Heart left ventricle (tissue), 13 donors: ENCODE measurements at regions not wholly inside any gene's neighbourhood (a gene's known extent, or its start where the extent isn't known, plus 50 kb on each side); places are given as distances from the start of the nearest gene placed in this dataset.

Experiments
- CTCF ChIP-seq, 12 donors: fragments of 200-600 bp; sonication (generic) in 4 of 12; IDR thresholded peaks; one replicate each; pipeline versions ENCODE4 v1.5.0 to v1.8.0; 2018 to 2022; ENCODE audit warnings: antibody characterized with exemption in 12 of 12, mild to moderate bottlenecking in 5 of 12
- POLR2A ChIP-seq, 2 donors: fragments of 450-650 bp; IDR thresholded peaks; one replicate each; pipeline ENCODE4 v1.6.1; 2017; ENCODE audit warnings: antibody characterized with exemption in 2 of 2, mild to moderate bottlenecking in 2 of 2, moderate library complexity in 2 of 2
- donor health status: ischemic (EF 13 %, LVEDD 7.1; RV severe dilation, severe dysfunction).
- donor health status: DM: no; HTN: yes; CAD: no.
- donor health status: DM: no; HTN: no; CAD: no.
- donor health status: ischemic (EF 25% LVEDD 6.9; RV normal size, moderate dysfunction).
- donor health status: ischemic (EF 25% LVEDD 5.7; RV mildly dilated, moderate dysfunction).
- donor health status: ischemic (EF 35%, LVEDD 5.7; RV mildly dilated, moderate dysfunction).
- donor health status: nonischemic (EF 11% LVEDD 7.7; RV severe dilation, severe dysfunction).
- donor health status: DM: yes; HTN: yes; CAD: no.
- donor health status: PGD.
- donor health status: ischemic (EF 29% LVEDD 5.4; RV normal size, mild dysfunction).
- donor health status: nonischemic (EF 23%, LVEDD 6.1; RV moderate dilation, normal function).

GRCh38 chr14:87260460-87260859, 732.5 kb downstream of the GALC start:
- TF ChIP-seq CTCF (IDR thresholded peaks at IDR 0.05) (no peak), POLR2A (IDR thresholded peaks at IDR 0.05) (no peak)
